ENCODE measurements at regions not wholly inside any gene's neighbourhood (a gene's known extent, or its start where the extent isn't known, plus 50 kb on each side); places are given as distances from the start of the nearest gene placed in this dataset.
A peak's percentile ranks its signal among the peaks of the same experiment; 100 is the strongest.
"Not testable (repeated sequence)": the region's sequence is repeated elsewhere in the genome, so short reads cannot be mapped to it uniquely, and the experiment has no call there.

- ChIA-PET POLR2A (no interaction called here), CTCF (no interaction called here)
- peaks cover 0 to 6% (median 0%) of the 10 kb centered on the region in 3 donors for H3K36me3 Mint-ChIP-seq
- peaks cover 20 to 48% of the 10 kb centered on the region in 2 donors for H3K27me3 Mint-ChIP-seq
- peaks cover 36% of the 10 kb centered on the region for H3K4me1 ChIP-seq (ENCODE audit: insufficient read depth, low read length)
- peak overlapping the region in 4 of 7 donors; percentile 56 to 83 (median 64) for H3K4me3 Mint-ChIP-seq
- peak overlapping the region in 2 of 8 donors; percentile 22 to 47 for H3K27ac Mint-ChIP-seq
- H3K4me3 ChIP-seq (ENCODE audit: low read length): no peak overlapping the region
- DNase-seq: no peak
- peaks cover 4% of the 10 kb centered on the region for H3K9me3 ChIP-seq (ENCODE audit: low read length)
- no peak overlapping the region for H3K27ac ChIP-seq (ENCODE audit: low read depth, low read length)
- H3K4me1 Mint-ChIP-seq: peaks cover 32 to 35% (median 33%) of the 10 kb centered on the region in 3 donors
- H3K27me3 ChIP-seq (ENCODE audit: insufficient read depth, low read length, poor library complexity, severe bottlenecking): peaks cover 6% of the 10 kb centered on the region
- H3K36me3 ChIP-seq (ENCODE audit: insufficient read depth, low read length): no peaks in the 10 kb centered on the region
- H3K9me3 Mint-ChIP-seq: peaks cover 0 to 24% (median 4%) of the 10 kb centered on the region in 5 donors
Measured at GRCh38 chr14:56004323-56004722, 113.9 kb upstream of the PELI2 start.

GRCh38 chr14:56004786-56005185 is 113.4 kb upstream of the PELI2 start:
- no peaks in the 10 kb centered on the region for H3K36me3 ChIP-seq (ENCODE audit: insufficient read depth, low read length)
- DNase-seq: peak in 3 of 5 donors; percentile 2 to 44 (median 28)
- Mint-ChIP-seq H3K27me3 (peaks cover 20 to 49% of the 10 kb centered on the region in 2 donors), H3K4me3 (peak overlapping the region in 6 of 7 donors; percentile 2 to 83 (median 64)), H3K9me3 (peaks cover 0 to 26% (median 4%) of the 10 kb centered on the region in 5 donors), H3K36me3 (peaks cover 0 to 6% (median 0%) of the 10 kb centered on the region in 3 donors), H3K4me1 (peaks cover 32 to 35% (median 33%) of the 10 kb centered on the region in 3 donors), H3K27ac (peak overlapping the region in 1 of 8 donors; percentile 22)
- H3K27ac ChIP-seq (ENCODE audit: low read depth, low read length): no peak overlapping the region
- H3K4me1 ChIP-seq (ENCODE audit: insufficient read depth, low read length): peaks cover 36% of the 10 kb centered on the region
- ChIA-PET POLR2A (no interaction called here), CTCF (no interaction called here)
- peaks cover 5% of the 10 kb centered on the region for H3K27me3 ChIP-seq (ENCODE audit: insufficient read depth, low read length, poor library complexity, severe bottlenecking)
- H3K9me3 ChIP-seq (ENCODE audit: low read length): peaks cover 4% of the 10 kb centered on the region
- H3K4me3 ChIP-seq (ENCODE audit: low read length): no peak overlapping the region

GRCh38 chr14:56005191-56006053 is 112.8 kb upstream of the PELI2 start:
- no peaks in the 10 kb centered on the region for H3K27me3 ChIP-seq (ENCODE audit: insufficient read depth, low read length, poor library complexity, severe bottlenecking)
- peaks cover 16 to 47% of the 10 kb centered on the region in 2 donors for H3K27me3 Mint-ChIP-seq
- peak overlapping the region in 5 of 7 donors; percentile 56 to 83 (median 69) for H3K4me3 Mint-ChIP-seq
- no peak overlapping the region for H3K27ac ChIP-seq (ENCODE audit: low read depth, low read length)
- H3K4me1 Mint-ChIP-seq: peaks cover 32 to 35% (median 33%) of the 10 kb centered on the region in 3 donors
- ChIA-PET POLR2A (no interaction called here), CTCF (no interaction called here)
- peaks cover 36% of the 10 kb centered on the region for H3K4me1 ChIP-seq (ENCODE audit: insufficient read depth, low read length)
- H3K36me3 Mint-ChIP-seq: peaks cover 0 to 6% (median 0%) of the 10 kb centered on the region in 3 donors
- no peaks in the 10 kb centered on the region for H3K9me3 ChIP-seq (ENCODE audit: low read length)
- no peaks in the 10 kb centered on the region for H3K36me3 ChIP-seq (ENCODE audit: insufficient read depth, low read length)
- no peak for DNase-seq
- peak overlapping the region in 2 of 8 donors; percentile 16 to 22 for H3K27ac Mint-ChIP-seq
- peaks cover 0 to 26% (median 4%) of the 10 kb centered on the region in 5 donors for H3K9me3 Mint-ChIP-seq
- H3K4me3 ChIP-seq (ENCODE audit: low read length): no peak overlapping the region

- peaks cover 11 to 41% of the 10 kb centered on the region in 2 donors for H3K27me3 Mint-ChIP-seq
- peaks cover 0 to 15% (median 4%) of the 10 kb centered on the region in 5 donors for H3K9me3 Mint-ChIP-seq
- H3K36me3 ChIP-seq (ENCODE audit: insufficient read depth, low read length); H3K27ac Mint-ChIP-seq; DNase-seq; H3K36me3 Mint-ChIP-seq; H3K27ac ChIP-seq (ENCODE audit: low read depth, low read length); H3K4me3 ChIP-seq (ENCODE audit: low read length); CTCF ChIA-PET; H3K9me3 ChIP-seq (ENCODE audit: low read length); H3K4me3 Mint-ChIP-seq; POLR2A ChIA-PET; H3K27me3 ChIP-seq (ENCODE audit: insufficient read depth, low read length, poor library complexity, severe bottlenecking): not testable (repeated sequence)
- H3K4me1 ChIP-seq (ENCODE audit: insufficient read depth, low read length): peaks cover 30% of the 10 kb centered on the region
- peaks cover 28 to 31% (median 29%) of the 10 kb centered on the region in 3 donors for H3K4me1 Mint-ChIP-seq
Measured at GRCh38 chr14:56007491-56007890, 110.7 kb upstream of the PELI2 start.

GRCh38 chr14:56008150-56008549 is 110.1 kb upstream of the PELI2 start:
- no peak overlapping the region for H3K27ac ChIP-seq (ENCODE audit: low read depth, low read length)
- H3K27me3 Mint-ChIP-seq: peaks cover 11 to 41% of the 10 kb centered on the region in 2 donors
- H3K9me3 ChIP-seq (ENCODE audit: low read length): no peaks in the 10 kb centered on the region
- POLR2A ChIA-PET: no interaction called here
- peaks cover 23% of the 10 kb centered on the region for H3K4me1 ChIP-seq (ENCODE audit: insufficient read depth, low read length)
- CTCF ChIA-PET: no interaction called here
- no peak overlapping the region for H3K27ac Mint-ChIP-seq
- no peak overlapping the region for H3K4me3 Mint-ChIP-seq
- H3K9me3 Mint-ChIP-seq: peaks cover 0 to 15% (median 4%) of the 10 kb centered on the region in 5 donors
- peaks cover 21 to 25% (median 23%) of the 10 kb centered on the region in 3 donors for H3K4me1 Mint-ChIP-seq
- no peaks in the 10 kb centered on the region for H3K36me3 Mint-ChIP-seq
- no peak for DNase-seq
- no peaks in the 10 kb centered on the region for H3K36me3 ChIP-seq (ENCODE audit: insufficient read depth, low read length)
- no peaks in the 10 kb centered on the region for H3K27me3 ChIP-seq (ENCODE audit: insufficient read depth, low read length, poor library complexity, severe bottlenecking)
- no peak overlapping the region for H3K4me3 ChIP-seq (ENCODE audit: low read length)

- Mint-ChIP-seq H3K27ac (peak overlapping the region in 1 of 8 donors; percentile 51), H3K27me3 (peaks cover 11 to 41% of the 10 kb centered on the region in 2 donors), H3K9me3 (peaks cover 1 to 17% (median 6%) of the 10 kb centered on the region in 5 donors), H3K4me1 (peaks cover 17 to 20% (median 18%) of the 10 kb centered on the region in 3 donors)
- H3K27me3 ChIP-seq (ENCODE audit: insufficient read depth, low read length, poor library complexity, severe bottlenecking); POLR2A ChIA-PET; H3K36me3 ChIP-seq (ENCODE audit: insufficient read depth, low read length); H3K27ac ChIP-seq (ENCODE audit: low read depth, low read length); DNase-seq; H3K36me3 Mint-ChIP-seq; H3K4me3 Mint-ChIP-seq; CTCF ChIA-PET; H3K9me3 ChIP-seq (ENCODE audit: low read length); H3K4me3 ChIP-seq (ENCODE audit: low read length): not testable (repeated sequence)
- peaks cover 18% of the 10 kb centered on the region for H3K4me1 ChIP-seq (ENCODE audit: insufficient read depth, low read length)
Measured at GRCh38 chr14:56008661-56009060, 109.5 kb upstream of the PELI2 start.

GRCh38 chr14:56023661-56024081 is 94.5 kb upstream of the PELI2 start:
- H3K4me1 Mint-ChIP-seq: no peaks in the 10 kb centered on the region
- Histone ChIP-seq H3K27ac (ENCODE audit: low read depth, low read length) (no peak overlapping the region), H3K36me3 (ENCODE audit: insufficient read depth, low read length) (no peaks in the 10 kb centered on the region), H3K27me3 (ENCODE audit: insufficient read depth, low read length, poor library complexity, severe bottlenecking) (no peaks in the 10 kb centered on the region), H3K4me3 (ENCODE audit: low read length) (no peak overlapping the region), H3K9me3 (ENCODE audit: low read length) (no peaks in the 10 kb centered on the region), H3K4me1 (ENCODE audit: insufficient read depth, low read length) (no peaks in the 10 kb centered on the region)
- H3K36me3 Mint-ChIP-seq: peaks cover 0 to 7% (median 0%) of the 10 kb centered on the region in 3 donors
- DNase-seq: no peak
- no peak overlapping the region for H3K27ac Mint-ChIP-seq
- peaks cover 0 to 5% (median 1%) of the 10 kb centered on the region in 5 donors for H3K9me3 Mint-ChIP-seq
- H3K27me3 Mint-ChIP-seq: peaks cover 10 to 33% of the 10 kb centered on the region in 2 donors
- H3K4me3 Mint-ChIP-seq: no peak overlapping the region
- CTCF ChIA-PET: no interaction called here
- POLR2A ChIA-PET: no interaction called here

GRCh38 chr14:56025191-56025590 is 93.0 kb upstream of the PELI2 start:
- no peak overlapping the region for H3K27ac Mint-ChIP-seq
- H3K4me3 Mint-ChIP-seq: no peak overlapping the region
- ChIA-PET POLR2A (no interaction called here), CTCF (no interaction called here)
- H3K9me3 Mint-ChIP-seq: peaks cover 0 to 2% (median 0%) of the 10 kb centered on the region in 5 donors
- H3K36me3 Mint-ChIP-seq: peaks cover 0 to under 1% (median 0%) of the 10 kb centered on the region in 3 donors
- H3K4me1 Mint-ChIP-seq: no peaks in the 10 kb centered on the region
- DNase-seq: no peak
- H3K9me3 ChIP-seq (ENCODE audit: low read length): no peaks in the 10 kb centered on the region
- peaks cover 10 to 38% of the 10 kb centered on the region in 2 donors for H3K27me3 Mint-ChIP-seq
- H3K27me3 ChIP-seq (ENCODE audit: insufficient read depth, low read length, poor library complexity, severe bottlenecking): no peaks in the 10 kb centered on the region
- no peaks in the 10 kb centered on the region for H3K4me1 ChIP-seq (ENCODE audit: insufficient read depth, low read length)
- no peaks in the 10 kb centered on the region for H3K36me3 ChIP-seq (ENCODE audit: insufficient read depth, low read length)
- no peak overlapping the region for H3K27ac ChIP-seq (ENCODE audit: low read depth, low read length)
- no peak overlapping the region for H3K4me3 ChIP-seq (ENCODE audit: low read length)

All from CD8-positive, alpha-beta memory T cell (primary cell).